SK-N-SH (cell line): ENCODE measurements at regions not wholly inside any gene's neighbourhood (a gene's known extent, or its start where the extent isn't known, plus 50 kb on each side); places are given as distances from the start of the nearest gene placed in this dataset.

ENCODE experiments used
- CTCF ChIA-PET: fragments of 300-600, 350-600 bp; formaldehyde crosslinking; extraction: SDS; loops from one replicate; lab custom pipeline; 2021; lab: Yijun Ruan, JAX
- POLR2A ChIA-PET: fragments of 350-600 bp; sonication (Branson Sonifier 250); formaldehyde crosslinking; extraction: SDS; loops from one replicate; lab custom pipeline; 2020; ENCODE audit warnings: antibody characterized with exemption, inconsistent platforms; lab: Yijun Ruan, JAX
- DNase-seq: peaks from one replicate; pipeline ENCODE4 v3.0.0; 2012
- H2AFZ ChIP-seq: fragments of 200-600 bp; sonication (generic); 2 replicates; pipeline ENCODE4 v1.8.1; 2016; ENCODE audit warnings: antibody characterized with exemption, mild to moderate bottlenecking, low read depth
- H3F3A ChIP-seq: fragments of 200-600 bp; sonication (generic); replicated peaks from 2 replicates; pipeline ENCODE3; 2016; ENCODE audit warnings: antibody characterized with exemption, mild to moderate bottlenecking; ENCODE audit not compliant: insufficient read depth
- H3K27ac ChIP-seq, 2 experiments: fragments of 200-500 bp in 1 of 2; fragments of 200-600 bp in 1 of 2; sonication (Bioruptor generic) in 1 of 2; sonication (generic), shearing (Covaris generic) in 1 of 2; 2 replicates each; pipeline versions ENCODE4 v1.5.1 to v1.6.1; 2014 to 2016; ENCODE audit warnings: low read depth in 2 of 2, inconsistent platforms in 1 of 2, low read length in 1 of 2, mild to moderate bottlenecking in 1 of 2, mixed read lengths in 1 of 2
- H3K27me3 ChIP-seq: fragments of 200-600 bp; sonication (generic), shearing (Covaris generic); 2 replicates; pipeline ENCODE4 v1.6.1; 2016; ENCODE audit warnings: mixed run types; ENCODE audit not compliant: insufficient read depth
- H3K36me3 ChIP-seq, 2 experiments: fragments of 200-500 bp in 1 of 2; fragments of 200-600 bp in 1 of 2; sonication (Bioruptor generic) in 1 of 2; sonication (generic) in 1 of 2; replicated peaks in 1 of 2; 2 replicates each; pipeline versions ENCODE3 to v1.5.1; 2014 to 2016; ENCODE audit warnings: low read length in 1 of 2, mild to moderate bottlenecking in 1 of 2; ENCODE audit not compliant: insufficient read depth in 2 of 2, control insufficient read depth in 1 of 2
- H3K4me1 ChIP-seq, 2 experiments: fragments of 200-500 bp in 1 of 2; fragments of 200-600 bp in 1 of 2; sonication (Bioruptor generic) in 1 of 2; sonication (generic), shearing (Covaris generic) in 1 of 2; 2 replicates each; pipeline versions ENCODE4 v1.5.1 to v1.6.1; 2014 to 2016; ENCODE audit warnings: low read depth in 1 of 2, low read length in 1 of 2, mixed run types in 1 of 2; ENCODE audit not compliant: insufficient read depth in 2 of 2, control insufficient read depth in 1 of 2
- H3K4me2 ChIP-seq: fragments of 200-600 bp; sonication (generic), shearing (Covaris generic); 2 replicates; pipeline ENCODE4 v1.6.1; 2017; ENCODE audit warnings: mixed run types
- H3K4me3 ChIP-seq, 2 experiments: fragments of 200-500 bp in 1 of 2; fragments of 200-600 bp in 1 of 2; sonication (Bioruptor generic) in 1 of 2; sonication (generic), shearing (Covaris generic) in 1 of 2; 2 replicates each; pipeline versions ENCODE4 v1.5.1 to v1.8.1; 2014 to 2016; ENCODE audit warnings: low read depth in 2 of 2, inconsistent platforms in 1 of 2, low read length in 1 of 2, mild to moderate bottlenecking in 1 of 2, mixed read lengths in 1 of 2, moderate library complexity in 1 of 2
- H3K79me2 ChIP-seq: fragments of 200-600 bp; sonication (generic); 2 replicates; pipeline ENCODE4 v1.8.1; 2017; ENCODE audit warnings: mild to moderate bottlenecking; ENCODE audit not compliant: insufficient read depth
- H3K9ac ChIP-seq: fragments of 200-600 bp; sonication (generic); 2 replicates; pipeline ENCODE4 v1.6.1; 2017; ENCODE audit warnings: mixed run types
- H3K9me2 ChIP-seq: fragments of 200-600 bp; sonication (generic); 2 replicates; pipeline ENCODE4 v1.6.1; 2017; ENCODE audit warnings: mixed run types
- H3K9me3 ChIP-seq: fragments of 200-600 bp; sonication (generic); 2 replicates; pipeline ENCODE4 v1.6.1; 2017; ENCODE audit warnings: mixed run types, mild to moderate bottlenecking, moderate library complexity
- H4K20me1 ChIP-seq: fragments of 200-600 bp; sonication (generic); 2 replicates; pipeline ENCODE4 v1.6.1; 2017; ENCODE audit warnings: mild to moderate bottlenecking, mixed run types; ENCODE audit not compliant: insufficient read depth
- EP300 ChIP-seq, 2 experiments: IDR thresholded peaks; 2 replicates each; pipeline versions ENCODE4 v1.4.0 to v1.6.1; 2012; ENCODE audit warnings: borderline replicate concordance in 1 of 2, low read depth in 1 of 2, low read length in 1 of 2
- EZH2phosphoT487 ChIP-seq: fragments of 200-600 bp; sonication (generic); IDR thresholded peaks from 2 replicates; pipeline ENCODE4 v1.6.1; 2017; ENCODE audit warnings: low read depth, mixed run types, mild to moderate bottlenecking, antibody characterized with exemption, moderate library complexity, borderline replicate concordance
- GABPA ChIP-seq: IDR thresholded peaks from 2 replicates; pipeline ENCODE4 v1.4.0; 2012; ENCODE audit warnings: low read depth, mild to moderate bottlenecking
- MXI1 ChIP-seq: IDR thresholded peaks from 2 replicates; pipeline ENCODE4 v1.6.1; 2012; ENCODE audit warnings: mild to moderate bottlenecking, low read depth, low read length, improper control_type of control experiment
- POLR2AphosphoS5 ChIP-seq: IDR thresholded peaks from 2 replicates; pipeline ENCODE4 v1.6.1; 2012; ENCODE audit warnings: low read depth, low read length
- RAD21 ChIP-seq: IDR thresholded peaks from 2 replicates; pipeline ENCODE4 v1.6.1; 2012; ENCODE audit warnings: mild to moderate bottlenecking, low read length
- RCOR1 ChIP-seq: fragments of 150-350 bp; IDR thresholded peaks from 2 replicates; pipeline ENCODE4 v1.6.1; 2017; ENCODE audit warnings: antibody characterized with exemption, low read length
- RFX5 ChIP-seq: IDR thresholded peaks from 2 replicates; pipeline ENCODE4 v1.6.1; 2012; ENCODE audit warnings: mild to moderate bottlenecking, improper control_type of control experiment, low read length
- RXRA ChIP-seq: IDR thresholded peaks from 2 replicates; pipeline ENCODE4 v1.4.0; 2012; ENCODE audit warnings: low read depth, mild to moderate bottlenecking, borderline replicate concordance
- SIN3A ChIP-seq: IDR thresholded peaks from 2 replicates; pipeline ENCODE4 v1.6.1; 2012; ENCODE audit warnings: low read depth, mild to moderate bottlenecking, low read length, moderate library complexity, borderline replicate concordance
- SMC3 ChIP-seq: IDR thresholded peaks from 2 replicates; pipeline ENCODE4 v1.6.1; 2012; ENCODE audit warnings: low read depth, low read length, improper control_type of control experiment
- TAF1 ChIP-seq: IDR thresholded peaks from 2 replicates; pipeline ENCODE4 v1.6.1; 2012; ENCODE audit warnings: low read depth, mild to moderate bottlenecking, low read length, moderate library complexity, borderline replicate concordance
- TCF12 ChIP-seq: IDR thresholded peaks from 2 replicates; pipeline ENCODE4 v1.4.0; 2012
- TEAD4 ChIP-seq: IDR thresholded peaks from 2 replicates; pipeline ENCODE4 v1.4.0; 2012; ENCODE audit warnings: mild to moderate bottlenecking, borderline replicate concordance; ENCODE audit not compliant: insufficient read depth
- USF2 ChIP-seq: fragments of 150-350 bp; IDR thresholded peaks from 2 replicates; pipeline ENCODE4 v1.6.1; 2017; ENCODE audit warnings: antibody characterized with exemption, low read length, low read depth, borderline replicate concordance
- YY1 ChIP-seq: IDR thresholded peaks from 2 replicates; pipeline ENCODE4 v1.4.0; 2012; ENCODE audit warnings: low read depth, mild to moderate bottlenecking
- ZBTB33 ChIP-seq: IDR thresholded peaks from 2 replicates; pipeline ENCODE4 v1.4.0; 2012; ENCODE audit warnings: low read depth, borderline replicate concordance
- WGBS: methylation state at CpG from one replicate; pipeline ENCODE4 v1.1.6; 2017; ENCODE audit warnings: low lambda C conversion rate; 5-methylcytosine and 5-hydroxymethylcytosine counted together
- TF ChIP-seq, protein P1 (sequence below): fragments of 200-600 bp; sonication (generic); IDR thresholded peaks from 2 replicates; pipeline ENCODE4 v1.6.1; 2017; ENCODE audit warnings: antibody characterized with exemption, mild to moderate bottlenecking, moderate library complexity
- TF ChIP-seq, protein P2 (sequence below): IDR thresholded peaks from 2 replicates; pipeline ENCODE4 v1.6.1; 2012; ENCODE audit warnings: mild to moderate bottlenecking, low read depth, low read length, moderate library complexity

GRCh38 chr3:67083277-67083676, 85.2 kb downstream of the KBTBD8 start:
- Histone ChIP-seq H3F3A (no peaks in the 10 kb centered on the region), H3K4me3 (no peak overlapping the region), H3K4me2 (no peak overlapping the region), H3K27me3 (no peaks in the 10 kb centered on the region), H3K36me3 (no peaks in the 10 kb centered on the region), H2AFZ (peak overlapping the region; percentile 70), H3K9me2 (no peaks in the 10 kb centered on the region), H4K20me1 (no peaks in the 10 kb centered on the region), H3K27ac (no peak overlapping the region), H3K79me2 (no peaks in the 10 kb centered on the region), H3K4me1 (no peaks in the 10 kb centered on the region), H3K9ac (no peak overlapping the region), H3K9me3 (peaks cover 4% of the 10 kb centered on the region; the same call in 1 of the 2 replicates)
- WGBS, result 0% methylated on average over 1 of the region's 1 CpG
- CTCF ChIA-PET, result interaction anchor here (0.9 to 1.7 kb wide), 2 partner anchors 29 to 31 kb away, joined by 3 to 8 read pairs; no protein-coding TSS in a partner anchor
- DNase-seq, result no peak
- POLR2A ChIA-PET, result no interaction called here
- TF ChIP-seq YY1 (no peak), GABPA (peak; percentile 46; the same call in 1 of the 2 replicates)

- ChIA-PET CTCF (no interaction called here), POLR2A (no interaction called here)
- no peaks in the 10 kb centered on the region for H3F3A ChIP-seq
- WGBS, result 33% methylated on average over 1 of the region's 1 CpG
- H4K20me1 ChIP-seq, result no peaks in the 10 kb centered on the region
- no peaks in the 10 kb centered on the region for H3K4me1 ChIP-seq
- no peak for DNase-seq
- no peak for TF ChIP-seq MXI1
- TF ChIP-seq SIN3A, result no peak
- TF ChIP-seq, protein P1, sequence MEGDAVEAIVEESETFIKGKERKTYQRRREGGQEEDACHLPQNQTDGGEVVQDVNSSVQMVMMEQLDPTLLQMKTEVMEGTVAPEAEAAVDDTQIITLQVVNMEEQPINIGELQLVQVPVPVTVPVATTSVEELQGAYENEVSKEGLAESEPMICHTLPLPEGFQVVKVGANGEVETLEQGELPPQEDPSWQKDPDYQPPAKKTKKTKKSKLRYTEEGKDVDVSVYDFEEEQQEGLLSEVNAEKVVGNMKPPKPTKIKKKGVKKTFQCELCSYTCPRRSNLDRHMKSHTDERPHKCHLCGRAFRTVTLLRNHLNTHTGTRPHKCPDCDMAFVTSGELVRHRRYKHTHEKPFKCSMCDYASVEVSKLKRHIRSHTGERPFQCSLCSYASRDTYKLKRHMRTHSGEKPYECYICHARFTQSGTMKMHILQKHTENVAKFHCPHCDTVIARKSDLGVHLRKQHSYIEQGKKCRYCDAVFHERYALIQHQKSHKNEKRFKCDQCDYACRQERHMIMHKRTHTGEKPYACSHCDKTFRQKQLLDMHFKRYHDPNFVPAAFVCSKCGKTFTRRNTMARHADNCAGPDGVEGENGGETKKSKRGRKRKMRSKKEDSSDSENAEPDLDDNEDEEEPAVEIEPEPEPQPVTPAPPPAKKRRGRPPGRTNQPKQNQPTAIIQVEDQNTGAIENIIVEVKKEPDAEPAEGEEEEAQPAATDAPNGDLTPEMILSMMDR, result no peak
- TF ChIP-seq TCF12, result no peak
- no peak for TF ChIP-seq RXRA
- TF ChIP-seq USF2, result no peak
- no peak for TF ChIP-seq ZBTB33
- no peak for TF ChIP-seq RFX5
- no peak for TF ChIP-seq POLR2AphosphoS5
- no peak for TF ChIP-seq TAF1
- TF ChIP-seq EZH2phosphoT487, result no peak
- TF ChIP-seq SMC3, result no peak
- TF ChIP-seq, protein P2, sequence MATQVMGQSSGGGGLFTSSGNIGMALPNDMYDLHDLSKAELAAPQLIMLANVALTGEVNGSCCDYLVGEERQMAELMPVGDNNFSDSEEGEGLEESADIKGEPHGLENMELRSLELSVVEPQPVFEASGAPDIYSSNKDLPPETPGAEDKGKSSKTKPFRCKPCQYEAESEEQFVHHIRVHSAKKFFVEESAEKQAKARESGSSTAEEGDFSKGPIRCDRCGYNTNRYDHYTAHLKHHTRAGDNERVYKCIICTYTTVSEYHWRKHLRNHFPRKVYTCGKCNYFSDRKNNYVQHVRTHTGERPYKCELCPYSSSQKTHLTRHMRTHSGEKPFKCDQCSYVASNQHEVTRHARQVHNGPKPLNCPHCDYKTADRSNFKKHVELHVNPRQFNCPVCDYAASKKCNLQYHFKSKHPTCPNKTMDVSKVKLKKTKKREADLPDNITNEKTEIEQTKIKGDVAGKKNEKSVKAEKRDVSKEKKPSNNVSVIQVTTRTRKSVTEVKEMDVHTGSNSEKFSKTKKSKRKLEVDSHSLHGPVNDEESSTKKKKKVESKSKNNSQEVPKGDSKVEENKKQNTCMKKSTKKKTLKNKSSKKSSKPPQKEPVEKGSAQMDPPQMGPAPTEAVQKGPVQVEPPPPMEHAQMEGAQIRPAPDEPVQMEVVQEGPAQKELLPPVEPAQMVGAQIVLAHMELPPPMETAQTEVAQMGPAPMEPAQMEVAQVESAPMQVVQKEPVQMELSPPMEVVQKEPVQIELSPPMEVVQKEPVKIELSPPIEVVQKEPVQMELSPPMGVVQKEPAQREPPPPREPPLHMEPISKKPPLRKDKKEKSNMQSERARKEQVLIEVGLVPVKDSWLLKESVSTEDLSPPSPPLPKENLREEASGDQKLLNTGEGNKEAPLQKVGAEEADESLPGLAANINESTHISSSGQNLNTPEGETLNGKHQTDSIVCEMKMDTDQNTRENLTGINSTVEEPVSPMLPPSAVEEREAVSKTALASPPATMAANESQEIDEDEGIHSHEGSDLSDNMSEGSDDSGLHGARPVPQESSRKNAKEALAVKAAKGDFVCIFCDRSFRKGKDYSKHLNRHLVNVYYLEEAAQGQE, result no peak
- no peak for TF ChIP-seq EP300 (IDR thresholded peaks at IDR 0.05; ENCODE audit: borderline replicate concordance in 1 of 2, low read depth in 1 of 2, low read length in 1 of 2)
- TF ChIP-seq TEAD4, result no peak
- no peak for TF ChIP-seq RAD21
- no peak for TF ChIP-seq RCOR1
- no peak overlapping the region for H2AFZ ChIP-seq
- no peaks in the 10 kb centered on the region for H3K9me2 ChIP-seq
- H3K4me2 ChIP-seq, result no peak overlapping the region
- H3K36me3 ChIP-seq, result no peaks in the 10 kb centered on the region
- H3K79me2 ChIP-seq, result no peaks in the 10 kb centered on the region
- H3K27me3 ChIP-seq, result no peaks in the 10 kb centered on the region
- no peak overlapping the region for H3K4me3 ChIP-seq
- no peak overlapping the region for H3K27ac ChIP-seq
- H3K9ac ChIP-seq, result no peak overlapping the region
- peaks cover 4% of the 10 kb centered on the region; the same call in 1 of the 2 replicates for H3K9me3 ChIP-seq
Observed at GRCh38 chr3:67087788-67088187, 89.7 kb downstream of the KBTBD8 start.
